IPS DF 6.9 (cell line): ENCODE measurements at regions not wholly inside any gene's neighbourhood (a gene's known extent, or its start where the extent isn't known, plus 50 kb on each side); places are given as distances from the start of the nearest gene placed in this dataset.

Experiments used
- DNase-seq: peaks from one replicate; pipeline ENCODE4 v3.0.0-alpha.2; 2013; ENCODE audit warnings: low read depth, low spot score
- H3K27ac ChIP-seq: one replicate; pipeline ENCODE4 v1.5.1; 2013; ENCODE audit warnings: low read length, control low read depth
- H3K27me3 ChIP-seq: 2 replicates; pipeline ENCODE4 v1.6.1; 2013; ENCODE audit warnings: mild to moderate bottlenecking, low read length; ENCODE audit not compliant: control insufficient read depth, insufficient read depth
- H3K36me3 ChIP-seq: 2 replicates; pipeline ENCODE4 v1.6.1; 2013; ENCODE audit warnings: low read length; ENCODE audit not compliant: control insufficient read depth, insufficient read depth
- H3K4me1 ChIP-seq: 2 replicates; pipeline ENCODE4 v1.6.1; 2013; ENCODE audit warnings: low read length; ENCODE audit not compliant: control insufficient read depth, insufficient read depth
- H3K4me3 ChIP-seq: 2 replicates; pipeline ENCODE4 v1.5.1; 2013; ENCODE audit warnings: mild to moderate bottlenecking, low read length
- H3K9me3 ChIP-seq: 2 replicates; pipeline ENCODE4 v1.6.1; 2013; ENCODE audit warnings: low read length, inconsistent platforms; ENCODE audit not compliant: control insufficient read depth, insufficient read depth
- WGBS: extraction: QIAGEN DNeasy Blood & Tissue Kit; methylation state at CpG from one replicate; pipeline ENCODE4 v1.1.7; 2013; ENCODE audit warnings: mixed read lengths, missing lambda C conversion rate; ENCODE audit not compliant: insufficient read length, insufficient coverage; 5-methylcytosine and 5-hydroxymethylcytosine counted together

DNA sequence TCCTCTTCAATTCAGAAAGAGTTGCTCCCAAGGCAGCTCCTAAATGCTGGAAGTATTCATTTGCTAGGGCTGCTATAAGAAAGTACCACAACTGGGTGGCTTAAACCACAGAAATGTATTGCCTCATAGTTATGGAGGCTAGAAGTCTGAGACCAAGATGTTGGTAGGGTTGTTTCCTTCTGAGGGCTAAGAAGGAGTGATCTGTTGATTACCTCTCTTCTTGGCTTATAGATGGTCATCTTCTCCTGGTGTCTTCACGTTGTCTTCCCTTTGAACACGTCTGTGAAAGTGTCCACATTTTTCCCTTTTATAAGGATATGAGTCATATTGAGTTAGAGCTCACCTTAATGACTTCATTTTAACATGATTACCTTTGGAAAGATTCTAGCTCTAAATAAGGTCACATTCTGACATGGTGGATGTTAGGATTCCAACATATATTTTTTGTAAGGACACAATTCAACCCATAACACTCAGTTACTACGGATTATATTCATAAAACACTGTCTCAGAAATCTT lies 266.3 kb downstream of the SPATA18 start:
- Histone ChIP-seq H3K4me3 (no peak overlapping the region), H3K4me1 (peaks cover 3% of the 10 kb centered on the region), H3K9me3 (no peaks in the 10 kb centered on the region), H3K36me3 (no peaks in the 10 kb centered on the region), H3K27ac (no peak overlapping the region), H3K27me3 (no peaks in the 10 kb centered on the region)
- WGBS = no CpG with 5 or more reads among the region's 3 CpGs
- DNase-seq = no peak

DNA sequence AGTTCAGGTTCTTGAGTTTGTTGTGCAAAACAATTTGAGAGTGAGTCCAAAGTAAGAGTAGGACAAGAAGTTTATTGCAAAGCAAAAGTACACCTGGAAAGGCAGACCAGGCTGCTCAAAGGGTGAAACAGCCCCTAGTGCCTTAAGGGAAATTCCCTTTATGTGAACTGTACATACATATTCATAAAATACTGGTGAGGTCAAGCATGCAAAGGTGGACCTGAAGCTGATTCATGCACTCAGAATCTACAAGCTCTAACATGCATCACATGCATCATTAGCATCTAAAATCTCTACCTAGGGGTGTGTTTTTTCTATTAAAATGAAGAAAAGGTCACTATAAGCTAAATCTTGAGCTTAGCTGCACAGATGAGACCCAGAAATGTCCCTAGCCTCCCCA lies 266.9 kb downstream of the SPATA18 start:
- Histone ChIP-seq H3K27me3 (no peaks in the 10 kb centered on the region), H3K27ac (no peak overlapping the region), H3K9me3 (no peaks in the 10 kb centered on the region), H3K36me3 (no peaks in the 10 kb centered on the region), H3K4me3 (no peak overlapping the region), H3K4me1 (peaks cover under 1% of the 10 kb centered on the region)
- no peak for DNase-seq

DNA sequence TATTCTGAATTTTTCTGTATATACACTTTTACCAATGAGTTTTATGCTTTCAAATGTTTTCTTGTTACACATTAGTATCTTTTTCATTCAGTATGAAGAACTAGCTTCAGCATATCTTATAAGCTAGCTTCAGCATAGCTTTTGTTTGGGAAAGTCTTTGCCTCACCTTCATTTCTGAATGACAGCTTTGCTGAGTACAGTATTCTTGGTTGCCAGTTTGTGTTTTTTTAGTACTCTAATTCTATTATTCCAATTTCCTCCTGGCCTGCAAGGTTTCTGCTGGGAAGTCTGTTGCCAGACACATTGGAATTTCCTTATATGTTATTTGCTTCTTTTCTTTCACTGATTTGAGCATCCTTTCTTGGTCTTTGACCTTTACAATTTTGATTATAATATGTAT lies 278.8 kb downstream of the SPATA18 start:
- H3K4me3 ChIP-seq = no peak overlapping the region
- DNase-seq = no peak
- no peak overlapping the region for H3K27ac ChIP-seq
- H3K9me3 ChIP-seq = no peaks in the 10 kb centered on the region
- H3K27me3 ChIP-seq = no peaks in the 10 kb centered on the region
- H3K4me1 ChIP-seq = no peaks in the 10 kb centered on the region
- H3K36me3 ChIP-seq = no peaks in the 10 kb centered on the region

DNA sequence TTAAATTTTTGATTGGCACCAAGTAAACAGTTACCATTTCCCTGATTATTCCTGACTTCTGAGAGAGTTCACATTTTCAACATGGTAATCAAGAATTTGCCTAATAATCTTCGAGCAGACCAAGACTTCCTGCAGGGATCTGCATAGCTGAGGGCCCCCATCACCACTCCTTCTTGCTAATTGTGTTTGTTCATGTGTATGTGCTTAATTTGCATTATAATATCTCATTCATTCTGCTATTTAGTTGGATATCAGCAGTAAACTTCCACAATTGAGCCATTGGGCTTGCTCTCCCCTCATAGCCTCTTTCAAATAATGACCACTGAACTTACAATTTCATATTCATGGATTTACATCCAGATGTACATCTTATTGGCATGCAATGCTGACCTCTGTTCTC lies 292.5 kb downstream of the SPATA18 start:
- no peak overlapping the region for H3K27ac ChIP-seq
- peak; percentile 1 for DNase-seq
- peaks cover 2% of the 10 kb centered on the region; the same call in 1 of the 2 replicates for H3K4me1 ChIP-seq
- H3K4me3 ChIP-seq = no peak overlapping the region
- H3K27me3 ChIP-seq = no peaks in the 10 kb centered on the region
- no CpG with 5 or more reads among the region's 1 CpG for whole genome bisulfite sequencing
- H3K36me3 ChIP-seq = no peaks in the 10 kb centered on the region
- H3K9me3 ChIP-seq = no peaks in the 10 kb centered on the region

DNA sequence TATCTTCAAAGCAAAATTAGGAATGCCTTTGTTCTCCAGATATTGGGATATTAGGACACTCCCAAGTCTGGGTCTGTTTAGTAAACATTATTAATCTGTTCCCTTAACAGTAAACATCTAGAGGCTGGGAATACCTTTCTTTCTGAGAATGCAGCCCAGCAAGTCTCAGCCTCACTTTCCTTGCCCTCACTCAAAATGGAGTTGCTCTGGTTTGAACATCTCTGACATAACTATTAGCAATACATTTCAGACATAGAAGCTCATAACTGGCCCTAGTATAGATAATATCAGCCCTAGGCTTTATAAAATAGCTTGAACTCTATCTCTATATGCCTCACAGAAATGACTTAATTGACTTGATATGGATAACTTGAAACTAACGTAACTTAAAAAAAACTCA lies 299.8 kb downstream of the SPATA18 start:
- no peaks in the 10 kb centered on the region for H3K27me3 ChIP-seq
- DNase-seq = no peak
- no peaks in the 10 kb centered on the region for H3K9me3 ChIP-seq
- H3K4me3 ChIP-seq = no peak overlapping the region
- H3K27ac ChIP-seq = no peak overlapping the region
- H3K36me3 ChIP-seq = no peaks in the 10 kb centered on the region
- H3K4me1 ChIP-seq = no peaks in the 10 kb centered on the region
- no CpG with 5 or more reads among the region's 1 CpG for WGBS

DNA sequence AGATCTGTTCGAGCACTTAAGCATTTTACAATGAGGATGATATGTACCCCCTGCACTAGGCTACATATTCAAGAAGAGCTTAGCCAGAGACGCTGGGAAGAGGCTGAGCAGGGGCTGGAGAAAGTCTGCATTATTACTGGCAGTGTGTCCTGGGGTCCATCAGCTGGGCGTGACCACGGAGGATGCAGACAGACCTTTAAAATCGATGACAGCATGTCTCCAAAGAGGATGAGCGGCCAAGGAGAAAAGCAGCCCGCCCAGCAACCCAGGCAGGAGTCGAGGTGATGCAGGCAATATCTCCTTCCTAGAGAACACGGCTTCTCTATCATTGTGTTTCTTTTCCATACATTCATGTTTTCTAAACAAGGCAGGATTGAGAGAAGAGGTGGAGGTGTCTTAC lies 300.7 kb downstream of the USP46 start:
- Histone ChIP-seq H3K4me3 (no peak overlapping the region), H3K4me1 (no peaks in the 10 kb centered on the region), H3K27me3 (no peaks in the 10 kb centered on the region), H3K36me3 (no peaks in the 10 kb centered on the region), H3K27ac (no peak overlapping the region), H3K9me3 (no peaks in the 10 kb centered on the region)
- no CpG with 5 or more reads among the region's 9 CpGs for WGBS
- DNase-seq = no peak

DNA sequence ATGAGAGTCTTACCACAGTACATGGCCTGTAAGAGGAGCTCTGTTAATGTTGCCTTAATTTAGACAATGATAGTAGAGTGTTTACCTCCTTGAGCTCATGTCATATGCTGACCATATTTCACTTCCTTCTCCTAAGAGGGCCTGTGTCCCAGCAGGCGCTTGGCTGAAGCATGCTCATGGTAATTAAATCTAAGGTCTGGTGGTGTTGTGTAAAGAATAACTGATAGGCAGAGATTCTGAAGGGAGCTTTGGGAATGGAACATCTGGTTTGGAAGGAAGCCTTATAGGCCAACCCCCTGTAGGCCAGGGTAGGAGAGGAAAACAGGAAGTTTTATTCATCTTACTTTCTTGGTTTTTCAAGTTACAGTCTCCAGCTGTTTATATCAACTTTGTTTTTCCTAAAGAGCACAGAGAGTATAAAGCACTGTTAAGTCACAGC lies 300.2 kb downstream of the USP46 start:
- H3K27ac ChIP-seq = no peak overlapping the region
- no peaks in the 10 kb centered on the region for H3K4me1 ChIP-seq
- DNase-seq = no peak
- H3K36me3 ChIP-seq = no peaks in the 10 kb centered on the region
- no CpG with 5 or more reads among the region's 1 CpG for WGBS
- no peak overlapping the region for H3K4me3 ChIP-seq
- H3K27me3 ChIP-seq = no peaks in the 10 kb centered on the region
- H3K9me3 ChIP-seq = no peaks in the 10 kb centered on the region

DNA sequence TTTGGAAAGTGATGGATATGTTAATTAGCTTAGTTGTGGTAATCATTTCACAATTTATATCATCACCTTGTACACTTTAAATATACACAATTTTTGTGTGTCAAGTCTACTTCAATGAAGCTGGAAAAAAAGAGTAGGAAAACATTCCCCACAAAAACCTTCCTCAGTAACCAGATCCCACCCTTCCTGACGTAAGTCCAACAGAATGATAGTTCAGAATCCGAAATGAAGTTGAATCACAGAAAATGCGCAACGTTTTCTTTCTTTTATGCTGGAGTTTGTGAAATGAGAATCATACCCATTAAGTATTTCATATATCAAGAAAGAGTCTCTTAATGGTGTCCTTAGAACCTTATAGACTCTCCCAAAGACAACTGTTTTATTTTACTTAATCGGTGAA lies 292.9 kb downstream of the USP46 start:
- WGBS = no CpG with 5 or more reads among the region's 5 CpGs
- no peak for DNase-seq
- Histone ChIP-seq H3K4me3 (no peak overlapping the region), H3K27me3 (0 out of 2 replicates have a peak, but pooled peaks cover 1% of the 10 kb centered on the region), H3K9me3 (no peaks in the 10 kb centered on the region), H3K27ac (no peak overlapping the region), H3K4me1 (no peaks in the 10 kb centered on the region; the same call in 1 of the 2 replicates), H3K36me3 (no peaks in the 10 kb centered on the region)

DNA sequence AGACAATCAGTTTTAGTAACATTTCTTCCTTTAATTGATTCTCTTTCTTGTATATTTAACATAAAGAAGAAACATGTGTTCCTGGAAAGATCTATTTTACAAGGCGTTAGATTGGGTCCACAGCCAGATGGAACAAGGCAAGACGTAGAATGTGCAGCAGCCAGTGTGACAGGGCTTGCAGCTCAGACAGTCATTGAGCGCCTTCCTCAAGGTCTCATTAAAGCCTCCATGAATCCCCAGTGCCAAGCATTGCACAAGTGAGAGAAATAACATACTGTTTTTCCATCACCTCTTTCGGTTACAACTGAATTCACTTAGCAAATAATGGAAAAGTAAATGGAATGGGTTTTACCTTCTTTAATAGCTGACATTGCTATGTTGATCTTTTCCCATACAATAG lies 292.5 kb downstream of the USP46 start:
- DNase-seq = no peak
- Histone ChIP-seq H3K27me3 (0 out of 2 replicates have a peak, but pooled peaks cover 1% of the 10 kb centered on the region), H3K36me3 (no peaks in the 10 kb centered on the region), H3K27ac (no peak overlapping the region), H3K4me3 (no peak overlapping the region), H3K9me3 (no peaks in the 10 kb centered on the region), H3K4me1 (no peaks in the 10 kb centered on the region; the same call in 1 of the 2 replicates)
- WGBS = no CpG with 5 or more reads among the region's 4 CpGs

DNA sequence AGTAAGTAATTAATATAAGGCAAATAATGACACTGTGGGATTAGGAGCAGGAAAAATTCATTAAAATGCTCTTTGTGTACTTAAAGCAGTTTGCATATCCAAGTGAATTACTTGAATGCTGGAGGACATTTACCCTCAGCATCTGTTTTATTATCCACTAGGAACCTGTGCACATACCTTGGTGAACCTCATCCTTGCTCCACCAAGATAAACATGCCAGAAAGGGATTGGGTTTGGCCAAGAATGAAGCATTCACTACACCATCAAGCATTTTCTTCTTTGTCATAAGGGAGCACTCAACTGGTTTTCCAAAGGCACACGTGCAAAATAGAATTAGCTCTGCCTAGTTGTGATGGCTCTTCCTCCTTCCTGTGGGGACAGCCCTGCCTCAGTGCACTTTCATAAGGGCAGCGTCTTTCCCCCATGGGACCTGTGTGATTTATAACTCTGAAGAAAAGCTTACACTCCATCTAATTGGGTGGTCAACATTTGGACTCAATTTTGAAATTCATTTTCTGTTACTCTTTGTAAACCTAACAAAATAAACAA lies 291.7 kb downstream of the USP46 start:
- no CpG with 5 or more reads among the region's 2 CpGs for WGBS
- Histone ChIP-seq H3K36me3 (no peaks in the 10 kb centered on the region), H3K9me3 (no peaks in the 10 kb centered on the region), H3K27me3 (0 out of 2 replicates have a peak, but pooled peaks cover 1% of the 10 kb centered on the region), H3K4me3 (no peak overlapping the region), H3K27ac (no peak overlapping the region), H3K4me1 (no peaks in the 10 kb centered on the region; the same call in 1 of the 2 replicates)
- DNase-seq = no peak

DNA sequence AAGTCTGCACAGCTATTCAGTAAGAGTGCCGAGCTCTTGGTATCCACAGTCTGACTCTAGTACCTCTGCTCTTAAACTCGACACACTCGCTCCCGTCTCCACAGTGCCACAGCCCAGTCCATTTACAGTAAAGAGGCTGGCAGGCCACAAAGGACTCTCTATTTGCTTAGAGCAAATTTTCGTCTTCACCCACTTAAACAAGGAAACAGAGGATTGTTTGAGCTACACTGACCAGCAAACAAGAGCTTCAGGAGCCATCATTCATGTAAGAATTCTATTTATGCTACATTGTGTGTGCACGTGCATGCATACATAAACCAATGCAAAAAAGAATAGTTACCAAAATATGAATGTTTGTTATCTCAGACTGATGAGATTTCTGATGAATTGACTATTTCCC lies 290.2 kb downstream of the USP46 start:
- no peaks in the 10 kb centered on the region; the same call in 1 of the 2 replicates for H3K4me1 ChIP-seq
- no peak overlapping the region for H3K4me3 ChIP-seq
- WGBS = no CpG with 5 or more reads among the region's 6 CpGs
- H3K27me3 ChIP-seq = 0 out of 2 replicates have a peak, but pooled peaks cover 1% of the 10 kb centered on the region
- no peak for DNase-seq
- H3K9me3 ChIP-seq = no peaks in the 10 kb centered on the region
- H3K36me3 ChIP-seq = no peaks in the 10 kb centered on the region
- no peak overlapping the region for H3K27ac ChIP-seq
